Lung microvascular endothelial cell (primary cell): ENCODE measurements at regions not wholly inside any gene's neighbourhood (a gene's known extent, or its start where the extent isn't known, plus 50 kb on each side); places are given as distances from the start of the nearest gene placed in this dataset.
A peak's percentile ranks its signal among the peaks of the same experiment; 100 is the strongest.
"Not testable (repeated sequence)": the region's sequence is repeated elsewhere in the genome, so short reads cannot be mapped to it uniquely, and the experiment has no call there.

Experiments
- DNase-seq, 2 donors: peaks; one replicate each; pipeline versions ENCODE4 v3.0.0 to v3.0.0-alpha.2; 2010; ENCODE audit warnings: low read depth in 2 of 2

DNA sequence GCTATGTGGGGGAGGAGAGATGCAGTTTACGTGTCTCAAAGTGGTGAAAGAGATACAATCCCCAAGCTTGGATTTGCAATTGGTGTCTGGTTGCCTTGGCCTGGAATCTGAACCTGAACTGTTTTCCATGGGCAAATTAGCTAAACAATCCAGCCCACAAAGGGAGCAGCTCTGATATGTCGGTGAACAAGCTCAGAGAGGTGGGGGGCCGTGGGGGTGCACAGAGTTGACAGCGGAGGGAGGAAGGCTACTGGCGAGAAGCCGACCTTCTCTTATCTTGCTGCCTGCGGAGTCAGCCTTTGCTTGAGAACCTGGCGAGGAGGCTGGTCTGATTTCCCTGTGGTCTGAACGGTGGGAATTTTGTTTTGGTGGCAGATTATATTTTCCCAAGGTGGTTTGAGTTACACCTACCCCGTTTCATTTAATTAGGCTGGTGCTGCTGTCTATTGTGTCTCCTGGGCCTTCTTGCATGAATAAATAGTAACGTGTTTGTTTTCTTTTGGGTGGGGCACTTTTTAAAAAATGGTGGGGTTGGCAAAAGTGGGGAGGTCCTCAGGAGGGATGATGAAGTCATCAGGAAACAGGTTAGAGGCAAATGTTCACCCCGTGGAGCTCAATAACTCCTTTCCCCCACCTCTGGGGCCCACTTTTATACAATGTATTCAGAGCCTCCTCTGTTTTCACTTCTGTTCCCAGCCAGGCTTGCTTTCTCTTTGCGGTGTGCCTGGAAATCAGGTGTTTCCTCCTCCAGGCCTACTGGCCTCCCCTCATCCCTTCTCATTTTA, 80.9 kb upstream of the IGFBP5 start:
- peak; percentile 5 to 59 for DNase-seq

DNA sequence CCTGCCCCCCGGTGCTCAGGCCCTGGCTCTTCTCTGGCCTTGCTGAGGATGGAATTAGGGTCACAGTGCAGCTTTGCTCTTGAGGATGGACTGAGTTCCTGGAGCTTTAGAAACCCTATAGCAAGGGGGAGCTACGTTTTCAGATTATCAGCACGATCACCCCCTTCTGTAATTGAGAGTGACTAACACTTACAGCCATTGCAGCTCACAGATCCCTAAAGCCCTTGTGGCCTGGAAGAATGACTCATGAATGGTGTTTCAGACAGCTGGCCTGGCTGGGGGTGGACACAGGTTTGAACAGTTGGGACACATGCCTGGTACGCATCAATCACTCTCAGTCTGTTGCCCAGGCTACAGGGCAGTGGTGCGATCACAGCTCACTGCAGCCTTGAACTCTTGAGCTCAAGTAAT, 79.7 kb upstream of the IGFBP5 start:
- DNase-seq = peak; percentile 33 to 98

DNA sequence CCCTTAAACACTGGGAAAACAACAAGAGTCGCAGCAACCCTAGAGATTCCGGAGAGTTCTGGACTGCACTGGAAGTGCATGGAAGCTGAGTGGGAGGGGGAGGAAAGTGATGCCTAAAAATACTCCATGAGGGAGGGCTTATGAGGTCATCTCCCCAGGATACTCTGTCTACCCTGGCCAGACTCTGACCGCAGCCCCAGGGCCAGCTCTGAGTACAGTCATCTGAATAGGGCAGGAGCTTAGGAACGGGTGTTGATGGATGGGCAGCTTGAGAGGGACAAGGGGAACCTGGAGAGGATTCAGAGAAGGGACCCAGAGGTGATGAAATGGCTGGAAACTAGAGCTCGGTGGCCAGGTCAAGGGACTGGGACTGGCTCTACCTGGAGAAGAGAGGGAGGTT, 79.3 kb upstream of the IGFBP5 start:
- peak in 1 of 2 donors; percentile 90 for DNase-seq

DNA sequence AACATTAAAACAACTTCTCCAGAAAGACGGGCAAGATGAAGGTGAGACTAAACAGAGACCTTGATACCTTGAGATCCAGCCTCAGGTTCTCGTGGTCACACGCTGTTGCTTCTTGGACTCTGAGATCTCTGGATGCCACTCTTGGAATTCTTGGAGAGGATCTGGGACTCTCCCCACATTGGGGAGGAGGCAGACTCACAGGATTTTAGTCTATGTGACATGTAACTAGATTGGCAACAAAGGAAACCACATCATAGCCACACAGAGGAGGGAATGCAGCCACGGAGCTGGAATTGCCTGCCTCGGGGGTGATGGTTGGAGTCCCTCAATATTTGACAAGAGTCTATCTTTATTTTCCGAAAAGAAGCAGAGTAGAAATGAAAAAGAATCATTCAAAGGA, 78.8 kb upstream of the IGFBP5 start:
- DNase-seq = no peak

DNA sequence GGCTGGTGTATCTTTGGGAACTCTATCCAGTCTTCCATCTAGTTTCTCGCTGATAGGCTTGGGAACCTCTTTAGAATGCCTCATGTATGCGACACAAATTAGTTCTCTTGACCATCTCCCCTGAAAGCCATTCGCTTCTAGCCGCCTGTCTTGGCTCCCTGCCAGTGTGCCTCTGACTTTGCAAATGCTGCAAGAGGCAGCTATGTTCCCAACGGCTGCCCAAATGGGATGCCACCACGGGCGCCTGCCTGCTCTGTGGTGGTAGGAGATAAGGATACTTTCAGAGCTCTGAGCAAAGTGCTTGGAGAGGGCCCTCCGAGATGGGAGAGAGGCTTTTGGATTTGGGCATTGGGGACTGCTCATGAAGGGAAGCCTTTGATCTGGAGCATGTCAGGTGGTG, 77.7 kb upstream of the IGFBP5 start:
- DNase-seq = no peak

DNA sequence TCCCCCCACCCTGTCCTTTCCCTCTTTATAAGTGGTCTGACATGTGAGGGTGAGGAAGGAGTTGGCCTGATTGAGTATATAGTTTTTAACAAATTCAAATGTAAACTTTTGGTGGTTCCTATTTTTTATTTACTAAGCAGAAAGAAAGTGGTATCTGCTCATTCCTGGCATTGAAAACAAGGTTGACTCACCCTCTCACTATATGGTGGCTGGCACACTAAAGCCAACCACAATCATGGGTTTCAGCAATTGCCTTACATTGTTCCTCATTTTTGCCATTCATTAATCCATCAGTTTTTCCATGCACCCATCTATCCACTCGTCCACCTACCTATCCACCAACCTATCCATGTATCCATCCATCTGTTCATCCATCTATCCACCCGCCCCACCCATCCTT, 75.4 kb upstream of the IGFBP5 start:
- DNase-seq = no peak

DNA sequence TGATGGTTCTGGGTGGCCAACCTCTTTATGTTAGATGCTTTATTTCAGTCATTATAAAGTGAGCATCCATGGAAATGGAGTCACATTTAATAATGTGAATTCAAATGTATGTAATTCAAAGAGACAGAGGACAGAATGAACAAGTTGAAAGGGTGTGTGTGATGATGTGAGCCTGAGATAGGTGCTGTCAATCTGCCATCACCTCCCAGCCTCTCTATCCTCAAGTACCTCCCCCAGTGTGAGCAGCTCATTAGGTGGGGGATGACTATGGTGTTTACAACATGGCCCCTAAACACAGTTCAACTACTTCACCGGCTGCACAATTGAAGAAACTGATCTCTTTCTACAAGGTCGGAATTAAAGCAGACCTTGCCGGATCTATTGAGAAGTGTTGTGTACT, 74.7 kb upstream of the IGFBP5 start:
- DNase-seq = no peak

DNA sequence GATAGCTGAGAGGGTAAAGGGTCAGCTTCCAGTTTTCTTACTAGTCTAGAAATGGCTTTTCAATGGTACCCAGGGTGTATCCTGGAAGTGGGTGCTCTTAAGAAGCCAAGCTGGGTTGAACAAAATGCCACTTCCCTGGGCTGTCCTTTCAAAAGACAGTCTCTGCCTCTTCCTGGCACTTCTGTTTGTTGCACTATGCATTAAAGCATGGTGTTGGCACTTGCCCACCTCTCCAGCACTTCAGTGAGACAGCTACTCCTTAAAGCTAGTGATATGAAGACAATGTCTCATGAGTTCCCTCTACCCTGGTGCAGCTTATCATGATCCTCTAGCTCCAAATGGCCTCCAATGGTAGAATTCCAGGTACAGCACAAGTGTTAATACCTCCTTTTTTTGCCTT, 74.3 kb upstream of the IGFBP5 start:
- no peak for DNase-seq

DNA sequence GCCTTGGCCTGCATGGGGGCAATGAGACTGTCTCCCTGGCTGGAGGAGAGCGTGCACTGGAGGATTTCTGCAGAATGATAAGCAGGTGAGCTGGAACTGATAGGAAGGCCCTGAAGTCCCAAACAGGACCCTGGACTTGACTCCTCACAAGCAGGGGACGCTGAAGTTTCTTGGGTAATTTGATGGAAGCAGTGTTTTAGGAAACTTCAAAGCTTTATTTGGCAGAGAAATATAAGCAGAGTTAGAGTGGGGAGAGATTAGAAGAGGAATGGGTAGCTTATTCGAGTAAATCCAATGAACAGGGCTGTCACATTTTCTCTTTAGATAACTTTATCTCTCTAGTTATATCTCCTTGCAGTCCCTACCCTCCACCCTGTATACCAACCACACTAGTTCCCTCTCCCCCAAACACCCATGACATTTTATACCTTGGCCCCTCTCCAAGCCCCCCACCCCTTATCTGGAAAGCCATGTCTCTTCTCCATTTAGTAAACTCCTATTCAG, 73.6 kb upstream of the IGFBP5 start:
- DNase-seq = no peak

DNA sequence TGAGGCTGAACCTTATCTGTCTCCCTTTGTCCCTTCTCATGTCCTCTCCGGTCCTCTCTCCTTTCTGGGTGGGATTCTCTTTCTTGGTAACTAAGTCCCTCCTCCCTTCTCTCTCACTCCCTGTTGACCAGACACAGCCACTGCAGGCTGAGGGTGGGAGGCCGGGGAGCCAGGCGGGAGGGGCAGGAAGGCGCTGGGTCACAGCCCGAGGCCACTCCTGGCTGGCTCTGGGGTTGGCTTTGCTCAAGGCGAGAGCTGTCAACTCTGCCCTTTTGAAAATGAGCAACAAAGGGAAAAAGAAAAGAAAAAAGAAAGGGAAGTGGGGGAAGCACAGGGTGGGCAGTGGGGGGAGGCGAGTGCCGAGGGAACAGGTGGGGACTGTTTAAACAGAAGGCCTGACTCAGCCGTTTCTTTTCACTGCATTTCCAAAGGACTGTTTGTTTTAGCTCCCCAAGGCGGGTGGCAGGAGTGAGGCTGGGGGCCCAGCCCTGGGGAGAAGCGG, 70.5 kb upstream of the IGFBP5 start:
- peak in 1 of 2 donors; percentile 4 for DNase-seq

DNA sequence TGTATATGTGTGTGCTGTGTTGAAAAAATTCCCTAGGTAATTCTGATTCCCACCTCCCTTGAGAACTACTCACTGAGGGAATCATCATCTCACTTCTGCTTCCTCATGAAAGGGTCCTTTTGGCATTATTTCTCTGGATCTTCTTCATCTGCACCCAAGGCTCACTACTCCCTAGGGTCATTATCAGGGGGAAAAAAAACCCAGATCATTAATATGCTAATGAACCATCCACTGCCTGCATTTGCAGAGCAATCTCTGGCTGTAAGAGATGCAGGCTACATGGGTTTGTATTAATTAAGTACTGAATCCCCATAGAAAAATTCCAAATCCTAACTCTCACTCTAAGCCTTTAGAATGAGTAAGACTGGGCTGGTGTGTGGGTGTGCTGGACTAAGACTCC, 68.0 kb upstream of the IGFBP5 start:
- no peak for DNase-seq

DNA sequence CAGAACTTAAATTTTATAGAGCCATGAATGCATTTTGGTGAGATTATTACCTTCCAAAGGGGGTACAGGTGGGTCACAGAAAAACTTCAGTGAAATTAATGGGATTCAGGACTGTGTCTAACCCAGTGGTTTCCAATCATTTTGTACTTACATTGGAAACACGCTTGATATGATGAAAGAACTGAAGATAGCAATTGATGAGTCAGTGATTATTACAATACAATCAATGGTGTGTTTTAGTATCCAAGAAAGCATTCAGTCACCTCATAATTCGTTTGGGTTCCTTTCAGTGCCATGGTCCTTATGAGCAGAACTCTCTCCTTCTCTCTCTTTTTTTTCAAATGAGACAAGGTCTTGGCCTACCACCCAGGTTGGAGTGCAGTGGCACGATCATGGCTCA, 66.5 kb upstream of the IGFBP5 start:
- DNase-seq = no peak

DNA sequence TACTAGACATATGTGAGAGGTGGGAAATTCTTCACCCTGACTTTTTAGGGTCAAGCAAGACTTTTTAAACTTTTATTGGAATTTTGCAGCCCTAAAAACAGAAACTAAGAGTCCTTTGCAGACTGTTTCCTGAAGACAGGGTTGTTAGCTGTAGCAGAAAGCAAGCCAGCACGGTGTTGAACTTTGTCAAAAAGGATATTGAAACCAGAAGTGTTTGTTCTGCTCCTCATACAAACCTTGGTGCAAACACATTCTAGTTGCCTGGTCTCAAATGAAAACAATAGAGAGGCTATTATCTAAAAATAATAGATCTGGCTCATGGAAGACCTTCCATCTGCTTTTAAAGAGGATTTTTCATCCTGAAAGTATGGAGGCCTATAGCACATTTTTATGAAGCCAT, 65.8 kb upstream of the IGFBP5 start:
- peak in 1 of 2 donors; percentile 28 for DNase-seq

DNA sequence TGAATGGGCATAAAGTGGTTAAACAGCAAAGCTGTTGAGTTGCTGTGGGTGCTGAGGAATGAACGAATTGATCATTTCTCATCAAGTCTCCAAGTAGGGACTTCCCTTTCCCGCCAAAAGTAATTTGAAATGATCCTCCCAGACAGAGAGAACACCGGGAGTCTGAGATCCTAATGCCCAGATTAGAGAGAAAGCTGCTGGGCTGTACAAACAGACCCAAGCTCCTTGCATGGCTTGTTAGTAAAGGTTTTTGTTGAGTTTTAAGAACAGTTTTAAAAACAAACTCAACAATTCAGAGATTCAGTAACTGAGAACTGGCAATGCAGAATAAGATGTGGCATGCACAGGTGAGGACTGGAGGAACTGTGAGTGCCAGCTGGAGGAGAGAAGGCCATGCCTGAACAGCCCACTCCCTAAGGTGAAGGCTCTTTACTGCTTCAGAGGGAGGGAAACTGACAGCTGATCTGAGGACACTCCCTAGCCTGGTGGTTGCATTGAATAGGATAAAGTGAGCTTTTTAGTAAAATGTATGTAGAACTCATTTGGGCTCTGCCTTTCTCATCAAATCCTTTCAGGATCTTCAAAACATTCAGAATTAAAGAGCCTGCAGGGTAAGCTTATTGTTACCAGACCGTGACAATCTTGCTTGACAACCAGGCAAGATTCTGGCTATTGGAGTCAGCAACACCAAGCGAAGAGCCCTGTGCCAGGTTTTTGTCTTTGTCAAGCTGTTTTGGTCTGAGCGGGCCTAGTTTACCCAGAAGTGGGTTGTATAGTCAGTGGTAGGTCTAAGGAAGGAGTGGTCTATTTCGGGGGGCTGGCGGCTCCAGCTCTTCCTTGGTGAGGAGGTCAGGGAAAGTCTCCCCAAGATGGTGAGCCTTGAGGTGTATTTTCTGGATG, 63.2 kb upstream of the IGFBP5 start:
- DNase-seq = no peak

DNA sequence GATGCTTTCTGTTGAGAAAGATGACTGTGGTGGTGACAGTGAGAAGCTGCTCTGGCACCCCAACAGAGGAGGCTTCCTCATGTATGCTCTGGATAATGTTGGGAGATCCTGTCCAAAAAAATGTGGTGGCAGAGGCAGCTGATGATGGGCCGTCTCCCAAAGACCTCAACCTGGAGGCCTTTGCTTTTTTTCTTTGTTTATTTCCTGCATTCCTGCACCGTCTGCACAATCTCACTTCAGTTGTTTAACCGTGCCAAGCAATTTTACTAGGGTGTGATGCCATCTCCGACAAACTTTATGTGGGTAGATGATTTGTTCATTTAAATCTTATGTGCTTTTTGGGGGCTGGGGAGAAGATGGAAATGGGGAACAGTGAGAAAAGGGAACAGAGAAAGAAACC, 62.2 kb upstream of the IGFBP5 start:
- DNase-seq = no peak

DNA sequence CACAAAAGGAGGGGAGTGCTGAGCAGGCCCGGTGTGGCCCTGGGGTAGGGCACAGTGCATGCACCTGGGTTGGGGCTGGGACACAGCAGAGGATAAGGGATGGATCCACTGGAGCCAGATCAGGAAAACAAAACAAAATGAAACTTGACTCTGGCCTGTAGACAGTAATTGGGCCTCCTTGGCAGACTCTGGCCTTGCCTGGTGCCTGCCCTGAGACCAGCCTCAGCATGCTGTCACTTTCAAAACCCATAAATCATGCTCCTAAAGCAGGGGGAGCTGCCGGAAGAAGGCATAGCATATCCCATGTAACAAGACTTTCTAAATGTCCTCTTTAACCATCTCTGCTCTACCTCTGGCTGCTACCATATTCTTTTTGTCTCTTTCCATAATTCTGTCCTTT, 61.1 kb upstream of the IGFBP5 start:
- DNase-seq = no peak

DNA sequence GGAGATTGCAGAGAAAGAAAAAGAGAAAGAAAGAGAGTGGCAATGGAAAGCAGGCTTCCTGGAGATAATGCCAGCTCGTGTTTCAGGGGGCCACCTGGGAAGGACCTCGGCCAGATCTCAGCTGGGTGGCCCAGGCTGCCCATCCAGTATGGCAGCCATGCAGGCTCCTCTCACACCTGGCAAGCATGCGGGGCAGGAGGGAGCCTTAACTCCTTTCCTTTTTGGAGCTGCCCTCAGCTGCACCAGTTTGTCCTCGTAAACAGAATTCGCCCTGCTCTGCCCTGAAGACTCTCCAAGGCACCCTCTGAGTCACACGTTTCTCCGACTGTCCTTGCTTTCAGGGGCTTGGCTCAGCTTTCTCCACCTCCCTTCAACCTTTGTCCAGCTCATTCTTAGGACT, 59.5 kb upstream of the IGFBP5 start:
- DNase-seq = no peak

DNA sequence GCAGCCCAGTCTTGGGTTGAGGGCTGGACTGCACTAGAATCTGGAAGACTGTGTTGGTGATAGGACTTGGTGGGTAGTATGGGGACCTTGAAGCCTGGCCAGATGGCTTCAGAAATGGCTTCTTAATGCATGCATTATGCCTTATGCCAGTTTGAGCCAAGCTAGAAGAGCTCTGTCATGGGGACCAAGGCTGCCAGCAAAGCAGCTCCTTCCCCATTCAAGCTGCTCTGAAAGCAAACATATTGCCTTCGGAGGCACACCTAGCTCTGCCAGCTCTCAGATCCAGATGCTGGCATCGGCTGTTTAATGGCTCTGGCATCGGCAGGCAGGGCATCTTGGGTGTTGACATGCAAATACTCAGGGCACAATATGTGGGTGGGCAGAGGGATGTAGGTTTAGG, 59.0 kb upstream of the IGFBP5 start:
- no peak for DNase-seq

DNA sequence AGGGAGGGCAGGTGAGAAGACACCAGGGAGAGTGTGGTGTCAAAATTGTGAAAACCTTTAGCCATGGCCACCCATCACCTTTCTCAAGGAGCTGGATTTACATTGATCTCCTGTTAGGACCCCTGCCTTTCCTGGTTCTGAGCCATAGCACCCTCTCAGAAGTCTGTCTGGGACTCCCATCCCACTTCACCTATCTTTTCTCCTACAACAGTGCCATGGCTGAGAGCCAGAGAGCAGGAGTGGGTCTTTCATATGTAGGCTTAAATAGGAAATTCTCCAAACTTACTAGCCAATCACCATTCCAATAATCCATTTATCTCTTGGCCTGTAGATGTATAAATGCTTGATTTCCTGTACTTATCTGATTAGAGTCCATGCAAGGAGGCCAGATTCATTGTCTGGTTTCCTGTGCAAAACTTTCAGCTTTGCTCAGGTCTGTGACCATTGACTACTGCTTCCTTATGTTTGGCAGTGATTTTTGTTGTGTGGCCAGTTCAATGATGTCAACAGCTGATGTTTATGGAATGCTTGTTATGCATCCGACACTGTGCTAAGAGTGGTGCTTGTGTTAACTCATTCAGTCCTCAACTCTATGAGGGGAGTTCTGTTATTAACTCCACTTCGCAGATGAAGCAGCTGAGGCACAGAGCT, 57.6 kb upstream of the IGFBP5 start:
- peak in 1 of 2 donors; percentile 92 for DNase-seq

DNA sequence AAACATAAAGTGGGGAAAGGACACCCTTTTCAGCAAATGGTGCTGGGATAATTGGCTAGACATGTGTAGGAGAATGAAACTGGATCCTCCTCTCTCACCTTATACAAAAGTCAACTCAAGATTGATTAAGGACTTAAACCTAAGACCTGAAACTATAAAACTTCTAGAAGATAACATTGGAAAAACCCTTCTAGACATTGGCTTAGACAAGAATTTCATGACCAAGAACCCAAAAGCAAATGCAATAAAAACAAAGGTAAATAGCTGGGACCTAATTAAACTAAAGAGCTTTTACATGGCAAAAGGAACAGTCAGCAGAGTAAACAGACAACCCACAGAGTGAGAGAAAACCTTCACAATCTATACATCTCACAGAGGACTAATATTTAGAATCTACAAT, 55.4 kb upstream of the IGFBP5 start:
- DNase-seq = not testable (repeated sequence)

DNA sequence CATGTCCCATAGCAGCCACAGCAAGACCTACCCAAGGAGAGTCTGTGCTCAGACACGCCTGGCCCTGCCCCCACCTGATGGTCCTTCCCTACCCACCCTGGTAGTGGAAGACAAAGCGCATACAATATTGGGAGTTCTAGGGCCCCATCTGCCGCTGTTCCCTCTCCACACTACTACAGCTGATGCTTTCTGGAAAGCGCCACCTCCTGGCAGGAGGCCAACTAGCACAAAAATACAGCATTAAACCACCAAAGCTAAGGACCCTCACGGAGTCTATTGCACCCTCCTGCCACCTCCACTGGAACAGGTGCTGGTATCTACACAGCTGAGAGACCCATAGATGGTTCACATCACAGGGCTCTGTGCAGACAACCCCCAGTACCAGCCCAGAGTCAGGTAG, 50.9 kb upstream of the IGFBP5 start:
- DNase-seq = not testable (repeated sequence)

DNA sequence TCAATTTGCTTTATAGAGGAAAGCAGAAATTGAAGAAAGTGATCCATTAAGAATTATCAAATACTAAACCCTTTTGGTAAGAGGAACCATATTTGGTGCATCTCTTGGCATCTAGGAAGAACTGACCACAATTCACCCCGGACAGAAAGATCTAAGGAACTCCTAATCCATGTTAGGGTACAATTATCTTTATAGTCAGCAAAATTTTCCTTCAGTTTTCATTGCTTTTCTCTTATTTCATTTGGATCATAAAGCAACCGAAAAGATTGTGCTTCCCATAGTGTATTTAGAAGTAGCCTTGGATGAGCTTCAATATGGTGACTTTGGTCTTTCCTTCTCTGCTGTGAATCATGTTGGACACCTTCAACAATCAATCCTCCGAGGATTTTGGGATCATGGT, 50.1 kb upstream of the IGFBP5 start:
- no peak for DNase-seq
